B cell (primary cell): ENCODE measurements at regions not wholly inside any gene's neighbourhood (a gene's known extent, or its start where the extent isn't known, plus 50 kb on each side); places are given as distances from the start of the nearest gene placed in this dataset.

Experiments
- CTCF ChIP-seq: fragments of 200-600 bp; IDR thresholded peaks from one replicate; pipeline ENCODE4 v1.8.0; 2022; ENCODE audit warnings: antibody characterized with exemption, mild to moderate bottlenecking
- EZH2 ChIP-seq: IDR thresholded peaks from 2 replicates; pipeline ENCODE4 v1.6.1; 2012; ENCODE audit warnings: borderline replicate concordance, low read depth, mild to moderate bottlenecking, moderate library complexity, low read length; ENCODE audit not compliant: insufficient read depth, poor library complexity, severe bottlenecking

- TF ChIP-seq CTCF (peak; percentile 24), EZH2 (no peak)
Observed at GRCh38 chr6:16035488-16036080, 93.3 kb upstream of the MYLIP start.
